IPS DF 6.9 (cell line): ENCODE measurements at regions not wholly inside any gene's neighbourhood (a gene's known extent, or its start where the extent isn't known, plus 50 kb on each side); places are given as distances from the start of the nearest gene placed in this dataset.

ENCODE experiments used
- DNase-seq: peaks from one replicate; pipeline ENCODE4 v3.0.0-alpha.2; 2013; ENCODE audit warnings: low read depth, low spot score
- H3K27ac ChIP-seq: one replicate; pipeline ENCODE4 v1.5.1; 2013; ENCODE audit warnings: low read length, control low read depth
- H3K27me3 ChIP-seq: 2 replicates; pipeline ENCODE4 v1.6.1; 2013; ENCODE audit warnings: mild to moderate bottlenecking, low read length; ENCODE audit not compliant: control insufficient read depth, insufficient read depth
- H3K36me3 ChIP-seq: 2 replicates; pipeline ENCODE4 v1.6.1; 2013; ENCODE audit warnings: low read length; ENCODE audit not compliant: control insufficient read depth, insufficient read depth
- H3K4me1 ChIP-seq: 2 replicates; pipeline ENCODE4 v1.6.1; 2013; ENCODE audit warnings: low read length; ENCODE audit not compliant: control insufficient read depth, insufficient read depth
- H3K4me3 ChIP-seq: 2 replicates; pipeline ENCODE4 v1.5.1; 2013; ENCODE audit warnings: mild to moderate bottlenecking, low read length
- H3K9me3 ChIP-seq: 2 replicates; pipeline ENCODE4 v1.6.1; 2013; ENCODE audit warnings: low read length, inconsistent platforms; ENCODE audit not compliant: control insufficient read depth, insufficient read depth
- WGBS: extraction: QIAGEN DNeasy Blood & Tissue Kit; methylation state at CpG from one replicate; pipeline ENCODE4 v1.1.7; 2013; ENCODE audit warnings: mixed read lengths, missing lambda C conversion rate; ENCODE audit not compliant: insufficient read length, insufficient coverage; 5-methylcytosine and 5-hydroxymethylcytosine counted together

DNA sequence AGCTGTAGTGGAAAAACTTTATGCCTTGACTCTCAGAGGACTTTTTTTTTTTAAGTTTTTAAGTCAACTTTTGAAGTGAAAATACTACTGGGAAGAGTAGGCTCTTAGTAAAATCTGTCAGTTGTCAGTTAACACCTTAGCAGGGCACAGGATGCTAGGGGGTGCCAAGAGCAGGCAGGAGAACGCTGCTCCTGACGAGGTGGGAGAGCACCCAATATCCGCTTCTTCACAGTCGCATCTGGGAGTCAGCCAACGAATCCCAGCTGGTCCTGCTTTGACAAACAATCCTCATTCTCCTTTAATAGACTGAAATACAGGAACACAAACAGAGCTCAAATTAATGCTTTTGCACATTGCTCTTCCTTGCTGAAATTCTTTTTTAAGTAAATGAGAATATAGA, 709.5 kb upstream of the ACVR2A start:
- H3K4me1 ChIP-seq, result no peaks in the 10 kb centered on the region
- H3K27me3 ChIP-seq, result no peaks in the 10 kb centered on the region
- no CpG with 5 or more reads among the region's 5 CpGs for WGBS
- no peak for DNase-seq
- H3K36me3 ChIP-seq, result no peaks in the 10 kb centered on the region
- no peak overlapping the region for H3K27ac ChIP-seq
- no peak overlapping the region for H3K4me3 ChIP-seq
- H3K9me3 ChIP-seq, result no peaks in the 10 kb centered on the region

DNA sequence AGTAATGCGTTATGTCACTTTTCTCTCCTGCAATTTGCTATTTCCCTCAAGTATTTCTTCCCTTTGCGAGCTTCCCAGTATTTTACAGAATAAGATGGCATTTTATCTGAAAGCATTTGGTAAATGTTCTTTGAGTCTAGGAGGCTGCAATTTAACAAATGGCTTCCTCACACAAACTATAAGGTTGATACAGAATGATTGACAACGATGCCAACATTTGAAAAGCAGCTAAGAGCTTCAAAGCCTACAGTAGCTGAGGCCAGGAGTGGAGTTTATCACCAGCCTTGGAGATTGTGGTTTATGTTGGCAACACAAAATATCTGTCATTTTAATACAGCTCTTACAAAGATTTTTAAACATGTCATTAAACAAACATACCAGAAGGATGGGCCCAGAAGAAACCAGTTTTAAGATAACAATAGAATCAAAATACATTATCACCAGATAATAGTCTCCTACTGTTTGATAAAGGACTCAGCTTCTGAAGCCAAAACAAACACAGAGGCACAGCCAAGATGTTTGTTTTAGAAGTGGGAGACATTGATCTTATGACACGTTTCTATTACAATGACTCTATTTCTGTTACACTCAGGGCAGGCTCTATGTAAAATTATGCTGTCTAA, 711.4 kb upstream of the ACVR2A start:
- Histone ChIP-seq H3K4me3 (no peak overlapping the region), H3K4me1 (no peaks in the 10 kb centered on the region), H3K36me3 (no peaks in the 10 kb centered on the region), H3K9me3 (no peaks in the 10 kb centered on the region), H3K27me3 (no peaks in the 10 kb centered on the region), H3K27ac (no peak overlapping the region)
- DNase-seq, result no peak
- no CpG with 5 or more reads among the region's 4 CpGs for WGBS

GRCh38 chr2:147125145-147125544, 719.7 kb upstream of the ACVR2A start:
- H3K4me3 ChIP-seq, result no peak overlapping the region
- no peaks in the 10 kb centered on the region for H3K27me3 ChIP-seq
- H3K27ac ChIP-seq, result no peak overlapping the region
- H3K9me3 ChIP-seq, result peaks cover 1% of the 10 kb centered on the region; the same call in 1 of the 2 replicates
- no peaks in the 10 kb centered on the region for H3K4me1 ChIP-seq
- H3K36me3 ChIP-seq, result no peaks in the 10 kb centered on the region
- DNase-seq, result no peak
- no CpG with 5 or more reads among the region's 2 CpGs for WGBS

GRCh38 chr2:147122944-147123343, 721.9 kb upstream of the ACVR2A start:
- Histone ChIP-seq H3K4me3 (no peak overlapping the region), H3K27me3 (no peaks in the 10 kb centered on the region), H3K9me3 (peaks cover 1% of the 10 kb centered on the region; the same call in 1 of the 2 replicates), H3K27ac (no peak overlapping the region), H3K36me3 (no peaks in the 10 kb centered on the region), H3K4me1 (no peaks in the 10 kb centered on the region)
- no CpG with 5 or more reads among the region's 3 CpGs for WGBS
- DNase-seq, result no peak

DNA sequence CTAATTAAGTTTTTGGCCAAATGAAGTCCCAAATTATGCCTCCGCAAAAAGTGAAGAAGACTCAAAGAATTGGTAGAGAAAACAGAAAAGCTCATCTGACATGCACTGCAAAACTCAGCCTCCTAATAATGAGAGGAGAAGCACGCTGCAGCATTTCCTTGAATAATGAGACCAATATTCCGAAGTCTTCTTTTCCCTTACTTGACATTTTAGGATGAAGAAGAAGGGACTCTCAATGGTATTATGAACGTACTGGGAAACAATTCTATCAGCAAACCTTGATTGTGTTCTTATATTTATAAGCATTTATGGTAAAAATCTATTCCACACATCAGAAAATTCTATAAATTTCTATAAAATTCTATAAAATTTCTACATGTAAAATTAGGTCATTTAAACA, 733.9 kb upstream of the ACVR2A start:
- H3K4me1 ChIP-seq, result no peaks in the 10 kb centered on the region
- DNase-seq, result no peak

GRCh38 chr2:147110317-147110716, 734.5 kb upstream of the ACVR2A start:
- H3K9me3 ChIP-seq, result no peaks in the 10 kb centered on the region
- H3K27me3 ChIP-seq, result no peaks in the 10 kb centered on the region
- no CpG with 5 or more reads among the region's 4 CpGs for WGBS
- DNase-seq, result no peak
- H3K4me3 ChIP-seq, result no peak overlapping the region
- H3K4me1 ChIP-seq, result no peaks in the 10 kb centered on the region
- H3K27ac ChIP-seq, result no peak overlapping the region
- no peaks in the 10 kb centered on the region for H3K36me3 ChIP-seq

More for the DNA sequence above, 733.9 kb upstream of the ACVR2A start:
- Histone ChIP-seq H3K36me3 (no peaks in the 10 kb centered on the region), H3K27ac (no peak overlapping the region), H3K4me3 (no peak overlapping the region), H3K9me3 (no peaks in the 10 kb centered on the region), H3K27me3 (no peaks in the 10 kb centered on the region)
- no CpG with 5 or more reads among the region's 4 CpGs for WGBS

DNA sequence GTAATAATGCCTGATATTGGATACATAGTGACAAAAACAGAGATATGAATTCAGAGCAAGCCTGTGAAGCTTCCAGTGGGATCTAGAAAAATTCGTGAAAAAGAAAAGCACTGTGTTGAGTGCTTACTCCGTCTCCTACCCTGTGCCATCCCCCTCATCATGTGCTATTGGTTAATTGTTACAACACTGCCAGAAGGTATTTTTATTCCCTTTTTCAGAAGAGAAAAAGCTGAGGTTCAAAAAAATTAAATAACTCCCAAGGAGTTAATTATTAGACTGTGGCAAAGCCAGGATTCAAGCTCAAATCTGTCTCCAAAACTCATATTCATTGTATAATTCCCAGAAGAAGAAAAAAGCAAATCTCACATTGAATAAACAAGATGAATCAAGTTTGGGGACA, 735.5 kb upstream of the ACVR2A start:
- Histone ChIP-seq H3K27ac (no peak overlapping the region), H3K27me3 (no peaks in the 10 kb centered on the region), H3K4me3 (no peak overlapping the region), H3K9me3 (no peaks in the 10 kb centered on the region), H3K36me3 (no peaks in the 10 kb centered on the region), H3K4me1 (no peaks in the 10 kb centered on the region)
- no CpG with 5 or more reads among the region's 2 CpGs for WGBS
- no peak for DNase-seq

- no peaks in the 10 kb centered on the region for H3K4me1 ChIP-seq
- H3K9me3 ChIP-seq, result no peaks in the 10 kb centered on the region
- no peak overlapping the region for H3K27ac ChIP-seq
- H3K4me3 ChIP-seq, result no peak overlapping the region
- no peaks in the 10 kb centered on the region for H3K27me3 ChIP-seq
- no peaks in the 10 kb centered on the region for H3K36me3 ChIP-seq
- no peak for DNase-seq
- no CpG with 5 or more reads among the region's 2 CpGs for WGBS
Observed at GRCh38 chr2:147108548-147108947, 736.3 kb upstream of the ACVR2A start.

DNA sequence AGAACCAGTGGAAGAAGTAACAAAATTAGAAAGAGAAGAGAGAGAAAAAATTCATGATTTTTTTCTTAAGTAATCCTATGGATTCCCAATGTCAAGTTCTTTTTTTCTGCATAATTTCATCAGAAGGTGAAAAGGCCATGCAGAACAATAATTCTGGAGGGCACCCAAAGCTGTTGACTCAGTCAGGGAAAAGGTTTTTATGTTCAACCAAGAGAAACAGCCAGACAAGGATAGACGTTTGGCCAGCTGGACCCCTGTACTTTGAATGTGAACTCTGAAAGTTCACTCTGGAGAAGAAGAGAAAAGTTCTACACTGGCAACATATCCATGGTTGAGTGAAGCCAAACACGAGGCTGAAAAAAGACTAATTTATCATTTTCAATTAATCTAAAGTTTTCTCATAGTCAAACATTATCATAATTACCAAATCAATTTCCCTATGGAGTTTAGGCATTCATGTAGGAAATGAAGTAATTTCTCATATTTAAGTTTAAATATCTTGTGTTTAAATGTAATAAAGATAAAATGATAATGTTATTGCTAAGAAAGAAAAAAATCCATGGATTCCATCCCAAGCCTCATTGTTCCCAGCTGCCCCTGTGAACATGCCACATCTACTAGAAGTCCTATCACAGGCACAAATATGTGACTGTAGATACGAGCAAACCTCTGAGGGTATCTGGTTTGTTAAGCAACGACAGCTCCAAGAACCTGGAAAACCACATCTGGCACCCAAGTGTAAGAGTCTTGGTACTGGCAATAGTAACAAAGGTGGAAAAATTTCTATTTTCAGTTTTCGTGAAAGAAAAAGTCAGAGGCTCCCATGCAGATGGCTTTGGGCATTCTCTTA, 742.7 kb upstream of the ACVR2A start:
- Histone ChIP-seq H3K27ac (no peak overlapping the region), H3K27me3 (no peaks in the 10 kb centered on the region), H3K4me1 (no peaks in the 10 kb centered on the region), H3K36me3 (no peaks in the 10 kb centered on the region), H3K4me3 (no peak overlapping the region), H3K9me3 (no peaks in the 10 kb centered on the region)
- no peak for DNase-seq
- no CpG with 5 or more reads among the region's 5 CpGs for WGBS

GRCh38 chr2:147100406-147101035, 744.3 kb upstream of the ACVR2A start:
- Histone ChIP-seq H3K4me3 (no peak overlapping the region), H3K4me1 (no peaks in the 10 kb centered on the region), H3K36me3 (no peaks in the 10 kb centered on the region), H3K27me3 (peaks cover 1% of the 10 kb centered on the region; the same call in 1 of the 2 replicates), H3K27ac (no peak overlapping the region), H3K9me3 (no peaks in the 10 kb centered on the region)
- DNase-seq, result no peak
